HepG2 (cell line): ENCODE measurements at regions not wholly inside any gene's neighbourhood (a gene's known extent, or its start where the extent isn't known, plus 50 kb on each side); places are given as distances from the start of the nearest gene placed in this dataset.

Source experiments
- SP1 ChIP-seq, 2 experiments: fragments of 450-650 bp in 1 of 2; sonication (generic) in 1 of 2; formaldehyde crosslinking in 1 of 2; IDR thresholded peaks; 2 replicates each; pipeline versions ENCODE4 v1.4.0 to v1.6.1; 2016 to 2020; ENCODE audit warnings: missing genetic modification reagents in 1 of 2
- YY1 ChIP-seq: IDR thresholded peaks from 2 replicates; pipeline ENCODE4 v1.6.1; 2011; ENCODE audit warnings: low read length, low read depth, moderate library complexity, mild to moderate bottlenecking; ENCODE audit not compliant: insufficient read depth, insufficient replicate concordance
- ZNF136 ChIP-seq: sonication (generic); formaldehyde crosslinking; IDR thresholded peaks from 2 replicates; pipeline ENCODE4 v1.8.1; 2022; ENCODE audit warnings: low read depth, mild to moderate bottlenecking, moderate library complexity, missing genetic modification reagents
- ZNF296 ChIP-seq: sonication (generic); formaldehyde crosslinking; conservative IDR thresholded peaks from 2 replicates; pipeline ENCODE4 v1.5.0; 2020; ENCODE audit warnings: mild to moderate bottlenecking, missing genetic modification reagents
- ZNF407 ChIP-seq: sonication (generic); formaldehyde crosslinking; IDR thresholded peaks from one replicate; pipeline ENCODE4 v1.5.1; 2020; ENCODE audit warnings: mild to moderate bottlenecking, missing genetic modification reagents; ENCODE audit errors: not compliant biosample characterization
- ZNF687 ChIP-seq: sonication (generic); formaldehyde crosslinking; IDR thresholded peaks from 2 replicates; pipeline ENCODE4 v1.5.1; 2020; ENCODE audit warnings: mild to moderate bottlenecking, missing genetic modification reagents, moderate library complexity
- TF ChIP-seq, protein P1 (sequence below): sonication (generic); formaldehyde crosslinking; conservative IDR thresholded peaks from 2 replicates; pipeline ENCODE4 v1.4.0; 2020; ENCODE audit warnings: missing genetic modification reagents
- TF ChIP-seq, protein P2 (sequence below): sonication (generic); formaldehyde crosslinking; IDR thresholded peaks from 2 replicates; pipeline ENCODE4 v1.4.0; 2020; ENCODE audit warnings: missing genetic modification reagents

- TF ChIP-seq ZNF407 (CRISPR knock-in tag) (no peak), ZNF296 (CRISPR knock-in tag) (no peak), YY1 (no peak), SP1 (IDR thresholded peaks at IDR 0.05) (no peak), SP1 (CRISPR knock-in tag; IDR thresholded peaks at IDR 0.05) (no peak), ZNF687 (CRISPR knock-in tag) (no peak), ZNF136 (CRISPR knock-in tag) (no peak)
- TF ChIP-seq, protein P1, sequence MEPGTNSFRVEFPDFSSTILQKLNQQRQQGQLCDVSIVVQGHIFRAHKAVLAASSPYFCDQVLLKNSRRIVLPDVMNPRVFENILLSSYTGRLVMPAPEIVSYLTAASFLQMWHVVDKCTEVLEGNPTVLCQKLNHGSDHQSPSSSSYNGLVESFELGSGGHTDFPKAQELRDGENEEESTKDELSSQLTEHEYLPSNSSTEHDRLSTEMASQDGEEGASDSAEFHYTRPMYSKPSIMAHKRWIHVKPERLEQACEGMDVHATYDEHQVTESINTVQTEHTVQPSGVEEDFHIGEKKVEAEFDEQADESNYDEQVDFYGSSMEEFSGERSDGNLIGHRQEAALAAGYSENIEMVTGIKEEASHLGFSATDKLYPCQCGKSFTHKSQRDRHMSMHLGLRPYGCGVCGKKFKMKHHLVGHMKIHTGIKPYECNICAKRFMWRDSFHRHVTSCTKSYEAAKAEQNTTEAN (CRISPR knock-in tag), result no peak
- TF ChIP-seq, protein P2, sequence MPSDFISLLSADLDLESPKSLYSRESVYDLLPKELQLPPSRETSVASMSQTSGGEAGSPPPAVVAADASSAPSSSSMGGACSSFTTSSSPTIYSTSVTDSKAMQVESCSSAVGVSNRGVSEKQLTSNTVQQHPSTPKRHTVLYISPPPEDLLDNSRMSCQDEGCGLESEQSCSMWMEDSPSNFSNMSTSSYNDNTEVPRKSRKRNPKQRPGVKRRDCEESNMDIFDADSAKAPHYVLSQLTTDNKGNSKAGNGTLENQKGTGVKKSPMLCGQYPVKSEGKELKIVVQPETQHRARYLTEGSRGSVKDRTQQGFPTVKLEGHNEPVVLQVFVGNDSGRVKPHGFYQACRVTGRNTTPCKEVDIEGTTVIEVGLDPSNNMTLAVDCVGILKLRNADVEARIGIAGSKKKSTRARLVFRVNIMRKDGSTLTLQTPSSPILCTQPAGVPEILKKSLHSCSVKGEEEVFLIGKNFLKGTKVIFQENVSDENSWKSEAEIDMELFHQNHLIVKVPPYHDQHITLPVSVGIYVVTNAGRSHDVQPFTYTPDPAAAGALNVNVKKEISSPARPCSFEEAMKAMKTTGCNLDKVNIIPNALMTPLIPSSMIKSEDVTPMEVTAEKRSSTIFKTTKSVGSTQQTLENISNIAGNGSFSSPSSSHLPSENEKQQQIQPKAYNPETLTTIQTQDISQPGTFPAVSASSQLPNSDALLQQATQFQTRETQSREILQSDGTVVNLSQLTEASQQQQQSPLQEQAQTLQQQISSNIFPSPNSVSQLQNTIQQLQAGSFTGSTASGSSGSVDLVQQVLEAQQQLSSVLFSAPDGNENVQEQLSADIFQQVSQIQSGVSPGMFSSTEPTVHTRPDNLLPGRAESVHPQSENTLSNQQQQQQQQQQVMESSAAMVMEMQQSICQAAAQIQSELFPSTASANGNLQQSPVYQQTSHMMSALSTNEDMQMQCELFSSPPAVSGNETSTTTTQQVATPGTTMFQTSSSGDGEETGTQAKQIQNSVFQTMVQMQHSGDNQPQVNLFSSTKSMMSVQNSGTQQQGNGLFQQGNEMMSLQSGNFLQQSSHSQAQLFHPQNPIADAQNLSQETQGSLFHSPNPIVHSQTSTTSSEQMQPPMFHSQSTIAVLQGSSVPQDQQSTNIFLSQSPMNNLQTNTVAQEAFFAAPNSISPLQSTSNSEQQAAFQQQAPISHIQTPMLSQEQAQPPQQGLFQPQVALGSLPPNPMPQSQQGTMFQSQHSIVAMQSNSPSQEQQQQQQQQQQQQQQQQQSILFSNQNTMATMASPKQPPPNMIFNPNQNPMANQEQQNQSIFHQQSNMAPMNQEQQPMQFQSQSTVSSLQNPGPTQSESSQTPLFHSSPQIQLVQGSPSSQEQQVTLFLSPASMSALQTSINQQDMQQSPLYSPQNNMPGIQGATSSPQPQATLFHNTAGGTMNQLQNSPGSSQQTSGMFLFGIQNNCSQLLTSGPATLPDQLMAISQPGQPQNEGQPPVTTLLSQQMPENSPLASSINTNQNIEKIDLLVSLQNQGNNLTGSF, result no peak
These were observed 247.1 kb downstream of the SPRY1 start (continued) for GRCh38 chr4:123643691-123644090.
